ENCODE measurements at regions not wholly inside any gene's neighbourhood (a gene's known extent, or its start where the extent isn't known, plus 50 kb on each side); places are given as distances from the start of the nearest gene placed in this dataset.
"Not testable (repeated sequence)": the region's sequence is repeated elsewhere in the genome, so short reads cannot be mapped to it uniquely, and the experiment has no call there.

- CTCF ChIA-PET; POLR2A ChIA-PET (ENCODE audit: low non-redundant PET); H3K4me1 ChIP-seq (ENCODE audit: insufficient read depth, low read length, poor library complexity, severe bottlenecking); H3K27me3 ChIP-seq (replicated peaks; ENCODE audit: insufficient read depth, low read depth, low read length, poor library complexity); DNase-seq (ENCODE audit: low spot score); H3K9me3 ChIP-seq (ENCODE audit: low read depth, low read length, poor library complexity, severe bottlenecking); BruUV-seq (replicated peaks); H3K27ac ChIP-seq (ENCODE audit: low read depth, low read length, poor library complexity, severe bottlenecking); H3K4me3 ChIP-seq (ENCODE audit: low read depth, low read length, poor library complexity, severe bottlenecking); H3K36me3 ChIP-seq (ENCODE audit: insufficient read depth, low read length, poor library complexity, severe bottlenecking); intact Hi-C loops (cut with micrococcal nuclease; ENCODE audit: unreplicated experiment): not testable (repeated sequence)
Measured at GRCh38 chr12:8389296-8389695, 66.5 kb upstream of the CLEC6A start.

GRCh38 chr12:8390001-8390777 lies 65.6 kb upstream of the CLEC6A start:
- POLR2A ChIA-PET (ENCODE audit: low non-redundant PET); CTCF ChIA-PET; H3K27me3 ChIP-seq (replicated peaks; ENCODE audit: insufficient read depth, low read depth, low read length, poor library complexity); H3K9me3 ChIP-seq (ENCODE audit: low read depth, low read length, poor library complexity, severe bottlenecking); H3K4me1 ChIP-seq (ENCODE audit: insufficient read depth, low read length, poor library complexity, severe bottlenecking); H3K27ac ChIP-seq (ENCODE audit: low read depth, low read length, poor library complexity, severe bottlenecking); H3K36me3 ChIP-seq (ENCODE audit: insufficient read depth, low read length, poor library complexity, severe bottlenecking); BruUV-seq (replicated peaks): not testable (repeated sequence)
- peak; percentile 34 for DNase-seq (ENCODE audit: low spot score)
- intact Hi-C loops (cut with micrococcal nuclease; ENCODE audit: unreplicated experiment), result loop anchor here (10.0 kb wide), 1 partner anchor 345 kb away; no protein-coding TSS in a partner anchor
- TF ChIP-seq CTCF (conservative IDR thresholded peaks at IDR 0.05; ENCODE audit: low read depth, low read length), result peak; percentile 51
- H3K4me3 ChIP-seq (ENCODE audit: low read depth, low read length, poor library complexity, severe bottlenecking), result peak overlapping the region; percentile 37

GRCh38 chr12:8396225-8397071 lies 59.3 kb upstream of the CLEC6A start:
- intact Hi-C loops (cut with micrococcal nuclease; ENCODE audit: unreplicated experiment), result loop anchor here (10.0 kb wide), 1 partner anchor 352 kb away; no protein-coding TSS in a partner anchor
- BruUV-seq (replicated peaks); H3K36me3 ChIP-seq (ENCODE audit: insufficient read depth, low read length, poor library complexity, severe bottlenecking); H3K9me3 ChIP-seq (ENCODE audit: low read depth, low read length, poor library complexity, severe bottlenecking); H3K27ac ChIP-seq (ENCODE audit: low read depth, low read length, poor library complexity, severe bottlenecking); POLR2A ChIA-PET (ENCODE audit: low non-redundant PET); H3K4me1 ChIP-seq (ENCODE audit: insufficient read depth, low read length, poor library complexity, severe bottlenecking); H3K27me3 ChIP-seq (replicated peaks; ENCODE audit: insufficient read depth, low read depth, low read length, poor library complexity); CTCF ChIA-PET: not testable (repeated sequence)
- peak; percentile 42 for DNase-seq (ENCODE audit: low spot score)
- peak overlapping the region; percentile 36 for H3K4me3 ChIP-seq (ENCODE audit: low read depth, low read length, poor library complexity, severe bottlenecking)
- peak; percentile 54 for TF ChIP-seq CTCF (conservative IDR thresholded peaks at IDR 0.05; ENCODE audit: low read depth, low read length)

GRCh38 chr12:8397378-8397777 lies 58.4 kb upstream of the CLEC6A start:
- H3K4me1 ChIP-seq (ENCODE audit: insufficient read depth, low read length, poor library complexity, severe bottlenecking); H3K4me3 ChIP-seq (ENCODE audit: low read depth, low read length, poor library complexity, severe bottlenecking); H3K27me3 ChIP-seq (replicated peaks; ENCODE audit: insufficient read depth, low read depth, low read length, poor library complexity); CTCF ChIA-PET; BruUV-seq (replicated peaks); H3K9me3 ChIP-seq (ENCODE audit: low read depth, low read length, poor library complexity, severe bottlenecking); POLR2A ChIA-PET (ENCODE audit: low non-redundant PET); H3K27ac ChIP-seq (ENCODE audit: low read depth, low read length, poor library complexity, severe bottlenecking); H3K36me3 ChIP-seq (ENCODE audit: insufficient read depth, low read length, poor library complexity, severe bottlenecking); DNase-seq (ENCODE audit: low spot score): not testable (repeated sequence)
- intact Hi-C loops (cut with micrococcal nuclease; ENCODE audit: unreplicated experiment), result loop anchor here (10.0 kb wide), 1 partner anchor 353 kb away; no protein-coding TSS in a partner anchor

- CTCF ChIA-PET; POLR2A ChIA-PET (ENCODE audit: low non-redundant PET); BruUV-seq (replicated peaks): not testable (repeated sequence)
Measured at GRCh38 chr12:8399496-8400034, 56.2 kb upstream of the CLEC6A start.

GRCh38 chr12:8403834-8404233 lies 51.9 kb upstream of the CLEC6A start:
- CTCF ChIA-PET; intact Hi-C loops (cut with micrococcal nuclease; ENCODE audit: unreplicated experiment): not testable (repeated sequence)

More at GRCh38 chr12:8399496-8400034, 56.2 kb upstream of the CLEC6A start:
- H3K27ac ChIP-seq (ENCODE audit: low read depth, low read length, poor library complexity, severe bottlenecking); H3K9me3 ChIP-seq (ENCODE audit: low read depth, low read length, poor library complexity, severe bottlenecking); H3K36me3 ChIP-seq (ENCODE audit: insufficient read depth, low read length, poor library complexity, severe bottlenecking); H3K4me3 ChIP-seq (ENCODE audit: low read depth, low read length, poor library complexity, severe bottlenecking); H3K4me1 ChIP-seq (ENCODE audit: insufficient read depth, low read length, poor library complexity, severe bottlenecking); H3K27me3 ChIP-seq (replicated peaks; ENCODE audit: insufficient read depth, low read depth, low read length, poor library complexity); DNase-seq (ENCODE audit: low spot score): not testable (repeated sequence)
- intact Hi-C loops (cut with micrococcal nuclease; ENCODE audit: unreplicated experiment), result loop anchor here (10.0 kb wide), 1 partner anchor 355 kb away; no protein-coding TSS in a partner anchor

More at GRCh38 chr12:8403834-8404233, 51.9 kb upstream of the CLEC6A start:
- H3K27me3 ChIP-seq (replicated peaks; ENCODE audit: insufficient read depth, low read depth, low read length, poor library complexity); H3K4me3 ChIP-seq (ENCODE audit: low read depth, low read length, poor library complexity, severe bottlenecking); H3K4me1 ChIP-seq (ENCODE audit: insufficient read depth, low read length, poor library complexity, severe bottlenecking); H3K9me3 ChIP-seq (ENCODE audit: low read depth, low read length, poor library complexity, severe bottlenecking); H3K36me3 ChIP-seq (ENCODE audit: insufficient read depth, low read length, poor library complexity, severe bottlenecking); DNase-seq (ENCODE audit: low spot score); H3K27ac ChIP-seq (ENCODE audit: low read depth, low read length, poor library complexity, severe bottlenecking); BruUV-seq (replicated peaks); POLR2A ChIA-PET (ENCODE audit: low non-redundant PET): not testable (repeated sequence)
